Keratinocyte (primary cell): ENCODE measurements at regions not wholly inside any gene's neighbourhood (a gene's known extent, or its start where the extent isn't known, plus 50 kb on each side); places are given as distances from the start of the nearest gene placed in this dataset.

Experiments
- DNase-seq: peaks from one replicate; pipeline ENCODE4 v3.0.0-alpha.2; 2011; ENCODE audit warnings: low read depth, missing footprints, low spot score
- FAIRE-seq: peaks from 2 replicates; lab custom pipeline; 2011; peaks lifted over from hg19 to GRCh38; lab: Jason Lieb, UNC
- H2AFZ ChIP-seq: 2 replicates; pipeline ENCODE4 v1.6.0; 2012; ENCODE audit warnings: low read length, control low read depth, inconsistent platforms; ENCODE audit not compliant: control insufficient read depth
- H3K27ac ChIP-seq: 2 replicates; pipeline ENCODE4 v1.5.1; 2011; ENCODE audit warnings: low read length; ENCODE audit not compliant: control insufficient read depth, insufficient read depth
- H3K27me3 ChIP-seq: 3 replicates; pipeline ENCODE4 v1.6.0; 2011; ENCODE audit warnings: low read length; ENCODE audit not compliant: control insufficient read depth, insufficient read depth; ENCODE audit errors: extremely low read depth
- H3K36me3 ChIP-seq, 2 experiments: 2 replicates in 1 of 2; 3 replicates in 1 of 2; pipeline ENCODE4 v1.5.1; 2011; ENCODE audit warnings: low read length in 2 of 2, mild to moderate bottlenecking in 1 of 2; ENCODE audit not compliant: control insufficient read depth in 2 of 2, insufficient read depth in 2 of 2; ENCODE audit errors: extremely low read depth in 1 of 2
- H3K4me1 ChIP-seq: 3 replicates; pipeline ENCODE4 v1.5.1; 2011; ENCODE audit warnings: low read length; ENCODE audit not compliant: control insufficient read depth, insufficient read depth; ENCODE audit errors: extremely low read depth
- H3K4me2 ChIP-seq: 3 replicates; pipeline ENCODE4 v1.6.0; 2011; ENCODE audit warnings: low read depth, low read length; ENCODE audit not compliant: control insufficient read depth, insufficient read depth; ENCODE audit errors: extremely low read depth
- H3K4me3 ChIP-seq, 3 experiments: fragments of 200-600 bp in 1 of 3; sonication (generic) in 1 of 3; 2 replicates in 2 of 3; 3 replicates in 1 of 3; pipeline ENCODE4 v1.5.1; 2011 to 2016; ENCODE audit warnings: low read length in 3 of 3, mild to moderate bottlenecking in 3 of 3, control low read depth in 2 of 3, inconsistent platforms in 1 of 3, low read depth in 1 of 3, mixed read lengths in 1 of 3, mixed run types in 1 of 3, moderate library complexity in 1 of 3; ENCODE audit not compliant: control insufficient read depth in 2 of 3, insufficient read depth in 2 of 3; ENCODE audit errors: extremely low read depth in 1 of 3
- H3K79me2 ChIP-seq: 2 replicates; pipeline ENCODE4 v1.6.0; 2012; ENCODE audit warnings: low read length; ENCODE audit not compliant: control insufficient read depth, insufficient read depth
- H3K9ac ChIP-seq: 3 replicates; pipeline ENCODE4 v1.6.0; 2011; ENCODE audit warnings: low read length; ENCODE audit not compliant: control insufficient read depth, insufficient read depth; ENCODE audit errors: extremely low read depth
- H3K9me1 ChIP-seq: 3 replicates; pipeline ENCODE4 v1.6.0; 2011; ENCODE audit warnings: low read length; ENCODE audit not compliant: control insufficient read depth, insufficient read depth; ENCODE audit errors: extremely low read depth
- H3K9me3 ChIP-seq: 2 replicates; pipeline ENCODE4 v1.5.1; 2012; ENCODE audit warnings: low read depth, low read length; ENCODE audit not compliant: control insufficient read depth
- H4K20me1 ChIP-seq: 3 replicates; pipeline ENCODE4 v1.6.0; 2011; ENCODE audit warnings: low read length; ENCODE audit not compliant: control insufficient read depth, insufficient read depth; ENCODE audit errors: extremely low read depth
- EZH2 ChIP-seq: IDR thresholded peaks from one replicate; pipeline ENCODE4 v1.6.1; 2012; ENCODE audit warnings: inconsistent platforms, mild to moderate bottlenecking, low read length, moderate library complexity
- dilution Hi-C: fragments of 300-500 bp; cut with MboI; formaldehyde crosslinking; loops from one replicate; pipeline ENCODE4 v1.7.0; 2020; ENCODE audit warnings: low sequenced_read_pairs; ENCODE audit not compliant: extremely low pct_ligation_motif_present
- TF ChIP-seq, protein P1 (sequence below), 3 experiments: IDR thresholded peaks in 1 of 3; conservative IDR thresholded peaks in 1 of 3; optimal IDR thresholded peaks in 1 of 3; 2 replicates in 2 of 3; 3 replicates in 1 of 3; pipeline versions ENCODE3 to v1.5.1; 2011; ENCODE audit warnings: low read length in 3 of 3, mild to moderate bottlenecking in 3 of 3, moderate library complexity in 2 of 3, control low read depth in 1 of 3, inconsistent platforms in 1 of 3; ENCODE audit not compliant: insufficient read depth in 2 of 3; ENCODE audit errors: extremely low read depth in 1 of 3

DNA sequence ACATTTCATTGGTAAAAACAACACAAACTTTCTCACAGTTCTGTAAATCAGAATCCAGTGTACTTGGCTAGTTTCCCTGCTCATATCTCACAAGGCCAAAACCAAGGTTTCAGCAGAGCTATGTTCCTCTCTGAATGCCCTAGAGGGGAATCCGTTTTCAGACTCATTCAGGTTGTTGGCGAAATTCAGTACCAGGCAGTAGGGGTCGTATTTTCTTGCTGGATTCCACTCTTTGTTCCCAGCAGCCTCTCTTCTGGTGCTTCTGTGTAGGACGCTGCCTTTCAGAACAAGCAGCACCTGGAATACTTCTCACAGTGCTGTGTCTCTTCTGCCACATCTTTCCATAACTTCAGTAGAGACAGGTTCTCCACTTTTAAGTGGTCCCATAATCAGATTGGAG, 351.9 kb downstream of the PCDH18 start:
- Histone ChIP-seq H3K79me2 (no peaks in the 10 kb centered on the region), H3K9me3 (no peaks in the 10 kb centered on the region), H3K36me3 (no peaks in the 10 kb centered on the region), H3K27ac (no peak overlapping the region), H3K27me3 (no peaks in the 10 kb centered on the region), H4K20me1 (no peaks in the 10 kb centered on the region), H2AFZ (no peak overlapping the region), H3K9ac (no peak overlapping the region), H3K4me3 (no peak overlapping the region), H3K4me2 (no peak overlapping the region), H3K9me1 (no peaks in the 10 kb centered on the region), H3K4me1 (no peaks in the 10 kb centered on the region)
- TF ChIP-seq, protein P1, sequence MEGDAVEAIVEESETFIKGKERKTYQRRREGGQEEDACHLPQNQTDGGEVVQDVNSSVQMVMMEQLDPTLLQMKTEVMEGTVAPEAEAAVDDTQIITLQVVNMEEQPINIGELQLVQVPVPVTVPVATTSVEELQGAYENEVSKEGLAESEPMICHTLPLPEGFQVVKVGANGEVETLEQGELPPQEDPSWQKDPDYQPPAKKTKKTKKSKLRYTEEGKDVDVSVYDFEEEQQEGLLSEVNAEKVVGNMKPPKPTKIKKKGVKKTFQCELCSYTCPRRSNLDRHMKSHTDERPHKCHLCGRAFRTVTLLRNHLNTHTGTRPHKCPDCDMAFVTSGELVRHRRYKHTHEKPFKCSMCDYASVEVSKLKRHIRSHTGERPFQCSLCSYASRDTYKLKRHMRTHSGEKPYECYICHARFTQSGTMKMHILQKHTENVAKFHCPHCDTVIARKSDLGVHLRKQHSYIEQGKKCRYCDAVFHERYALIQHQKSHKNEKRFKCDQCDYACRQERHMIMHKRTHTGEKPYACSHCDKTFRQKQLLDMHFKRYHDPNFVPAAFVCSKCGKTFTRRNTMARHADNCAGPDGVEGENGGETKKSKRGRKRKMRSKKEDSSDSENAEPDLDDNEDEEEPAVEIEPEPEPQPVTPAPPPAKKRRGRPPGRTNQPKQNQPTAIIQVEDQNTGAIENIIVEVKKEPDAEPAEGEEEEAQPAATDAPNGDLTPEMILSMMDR (optimal IDR thresholded peaks at IDR 0.05 in 1 of 3, IDR thresholded peaks at IDR 0.05 in 1 of 3, conservative IDR thresholded peaks at IDR 0.05 in 1 of 3; ENCODE audit: extremely low read depth in 1 of 3, insufficient read depth in 2 of 3, low read length in 3 of 3), result no peak
- no peak for TF ChIP-seq EZH2
- FAIRE-seq, result no peak
- dilution Hi-C loops, result no loop called here
- DNase-seq, result no peak

GRCh38 chr4:137156807-137157206, 375.5 kb downstream of the PCDH18 start:
- no peaks in the 10 kb centered on the region for H3K27me3 ChIP-seq
- H4K20me1 ChIP-seq, result no peaks in the 10 kb centered on the region
- no peaks in the 10 kb centered on the region for H3K79me2 ChIP-seq
- no peak overlapping the region for H3K9ac ChIP-seq
- H3K4me3 ChIP-seq, result no peak overlapping the region
- no peak for FAIRE-seq
- no peaks in the 10 kb centered on the region for H3K36me3 ChIP-seq
- TF ChIP-seq, protein P1 (optimal IDR thresholded peaks at IDR 0.05 in 1 of 3, IDR thresholded peaks at IDR 0.05 in 1 of 3, conservative IDR thresholded peaks at IDR 0.05 in 1 of 3; ENCODE audit: extremely low read depth in 1 of 3, insufficient read depth in 2 of 3, low read length in 3 of 3), result no peak
- no peak for TF ChIP-seq EZH2
- no peaks in the 10 kb centered on the region for H3K9me3 ChIP-seq
- H3K9me1 ChIP-seq, result no peaks in the 10 kb centered on the region
- no peak for DNase-seq
- H3K4me2 ChIP-seq, result no peak overlapping the region
- H3K27ac ChIP-seq, result no peak overlapping the region
- H2AFZ ChIP-seq, result no peak overlapping the region
- dilution Hi-C loops, result no loop called here
- no peaks in the 10 kb centered on the region for H3K4me1 ChIP-seq
